DMS114 treated with DMSO at 0.1 percent for 48 hours (cell line): ENCODE measurements at regions not wholly inside any gene's neighbourhood (a gene's known extent, or its start where the extent isn't known, plus 50 kb on each side); places are given as distances from the start of the nearest gene placed in this dataset.
"Not testable (repeated sequence)": the region's sequence is repeated elsewhere in the genome, so short reads cannot be mapped to it uniquely, and the experiment has no call there.

Source experiments
- DNase-seq: peaks from one replicate; lab custom pipeline; 2025; ENCODE audit not compliant: unreplicated experiment; lab: John Stamatoyannopoulos, UW

DNA sequence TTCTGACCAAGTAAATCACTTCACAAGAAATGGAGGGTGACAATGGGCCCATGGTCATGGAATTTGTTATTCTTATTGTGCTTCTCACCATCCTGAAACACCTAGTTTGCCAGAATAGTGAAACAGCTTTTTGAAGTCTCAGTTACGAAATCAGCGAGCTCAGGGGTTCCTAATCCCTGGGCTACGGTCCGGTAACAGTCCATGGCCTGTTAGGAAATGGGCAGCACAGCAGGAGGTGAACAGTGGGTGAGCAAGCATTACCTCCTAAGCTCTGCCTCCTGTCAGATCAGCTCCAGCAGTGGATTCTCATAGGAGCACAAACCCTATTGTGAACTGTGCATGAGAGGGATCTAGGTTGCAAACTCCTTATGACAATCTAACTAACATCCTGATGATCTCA lies 1356.3 kb downstream of the KCNT2 start:
- DNase-seq: no peak

DNA sequence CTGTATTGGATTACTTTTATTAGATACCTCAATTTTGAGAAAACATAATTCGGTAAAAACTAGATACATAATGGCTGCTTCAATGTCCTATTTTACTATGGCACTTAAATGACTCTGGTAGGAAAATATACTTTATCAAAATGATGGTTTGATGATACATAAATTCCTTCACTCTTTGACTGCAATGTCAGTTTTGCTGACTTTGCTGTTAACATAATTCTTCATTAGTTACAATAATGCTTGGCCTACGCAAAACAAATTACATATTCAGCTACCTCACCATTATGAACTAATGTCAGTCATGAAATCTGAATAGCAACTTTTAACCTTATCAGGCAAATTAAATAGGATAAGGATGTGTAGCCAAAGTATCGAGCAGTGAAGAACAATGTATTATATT lies 1364.7 kb downstream of the KCNT2 start:
- no peak for DNase-seq

DNA sequence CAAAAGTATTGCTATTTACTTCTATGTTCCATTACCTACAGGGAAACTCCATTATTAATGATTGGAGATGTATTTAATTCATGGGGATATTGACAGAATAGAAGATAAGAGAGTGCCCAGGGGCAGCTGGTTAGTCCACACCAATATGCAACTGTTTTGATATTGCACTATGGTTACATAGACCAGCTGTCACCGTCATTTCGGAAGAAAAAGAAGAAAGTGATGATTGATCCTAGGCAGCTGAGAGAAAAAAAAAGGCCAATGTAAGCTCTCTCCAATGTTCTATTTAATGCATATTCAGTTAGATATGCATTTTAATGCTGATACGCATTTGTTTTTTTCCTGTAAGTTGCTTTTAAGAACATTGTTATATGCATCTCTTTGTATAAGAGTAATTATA lies 1367.2 kb downstream of the KCNT2 start:
- DNase-seq: no peak

DNA sequence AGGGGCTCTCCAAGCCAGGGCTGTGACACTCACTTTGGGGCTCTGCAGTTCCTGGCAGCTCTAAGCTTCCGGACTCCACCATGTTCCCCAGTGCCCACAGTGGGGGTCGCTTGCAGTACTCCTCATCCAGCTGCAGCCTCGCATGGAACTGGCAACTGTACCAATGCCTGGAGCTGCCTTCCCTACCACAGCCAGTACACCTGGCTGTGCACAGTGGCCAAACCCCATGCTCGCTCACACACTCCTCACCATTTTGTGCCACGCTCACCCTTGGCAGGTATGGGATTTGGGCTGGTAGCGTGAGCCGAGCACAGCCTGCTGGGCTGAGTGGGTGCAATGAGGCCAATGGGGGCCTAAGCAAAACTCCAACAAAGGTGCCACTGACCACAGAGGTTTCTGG lies 1369.9 kb downstream of the KCNT2 start:
- no peak for DNase-seq

DNA sequence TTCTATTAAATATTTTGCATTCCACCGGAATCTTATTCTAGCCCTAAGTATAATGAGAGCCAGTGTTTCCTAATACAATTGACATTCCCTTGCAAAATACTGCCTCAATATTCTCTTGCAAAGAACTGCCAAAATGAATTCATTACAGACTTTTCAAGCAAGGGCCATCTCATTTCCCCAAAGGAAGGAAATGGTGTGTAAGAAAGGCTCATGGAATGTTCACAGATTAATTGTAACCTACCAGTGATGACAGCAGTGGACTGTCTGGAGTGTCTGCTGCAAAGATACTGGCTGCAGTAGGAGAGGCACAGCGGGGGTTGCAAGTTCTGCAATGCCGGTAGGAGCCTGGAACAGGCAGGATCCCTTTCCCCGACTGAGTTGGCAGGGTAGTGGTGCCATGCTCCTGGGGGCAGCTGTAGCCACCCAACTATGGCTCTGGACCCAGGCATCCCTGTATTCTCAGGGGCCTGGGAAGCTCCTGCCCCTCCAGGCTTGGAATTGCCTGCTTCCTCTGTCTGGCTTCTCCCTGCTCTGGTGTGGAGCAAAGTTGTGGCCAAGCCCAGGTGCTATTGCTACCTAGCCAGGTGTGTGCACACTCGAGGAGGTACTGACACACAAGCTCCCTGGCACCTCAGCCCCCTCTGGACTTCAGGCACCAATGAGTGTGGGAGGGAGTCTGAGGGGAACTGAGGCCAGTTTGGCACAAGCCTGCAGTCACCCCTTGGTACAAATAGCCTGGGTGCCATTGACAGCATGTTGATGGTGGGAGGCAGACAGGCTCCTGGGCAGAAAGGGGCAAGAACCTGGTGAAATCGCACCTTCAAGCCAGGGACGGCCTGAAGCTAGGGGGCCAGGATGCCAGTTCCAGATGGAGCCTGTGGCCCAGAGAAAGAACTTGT lies 1371.0 kb downstream of the KCNT2 start:
- DNase-seq: no peak

DNA sequence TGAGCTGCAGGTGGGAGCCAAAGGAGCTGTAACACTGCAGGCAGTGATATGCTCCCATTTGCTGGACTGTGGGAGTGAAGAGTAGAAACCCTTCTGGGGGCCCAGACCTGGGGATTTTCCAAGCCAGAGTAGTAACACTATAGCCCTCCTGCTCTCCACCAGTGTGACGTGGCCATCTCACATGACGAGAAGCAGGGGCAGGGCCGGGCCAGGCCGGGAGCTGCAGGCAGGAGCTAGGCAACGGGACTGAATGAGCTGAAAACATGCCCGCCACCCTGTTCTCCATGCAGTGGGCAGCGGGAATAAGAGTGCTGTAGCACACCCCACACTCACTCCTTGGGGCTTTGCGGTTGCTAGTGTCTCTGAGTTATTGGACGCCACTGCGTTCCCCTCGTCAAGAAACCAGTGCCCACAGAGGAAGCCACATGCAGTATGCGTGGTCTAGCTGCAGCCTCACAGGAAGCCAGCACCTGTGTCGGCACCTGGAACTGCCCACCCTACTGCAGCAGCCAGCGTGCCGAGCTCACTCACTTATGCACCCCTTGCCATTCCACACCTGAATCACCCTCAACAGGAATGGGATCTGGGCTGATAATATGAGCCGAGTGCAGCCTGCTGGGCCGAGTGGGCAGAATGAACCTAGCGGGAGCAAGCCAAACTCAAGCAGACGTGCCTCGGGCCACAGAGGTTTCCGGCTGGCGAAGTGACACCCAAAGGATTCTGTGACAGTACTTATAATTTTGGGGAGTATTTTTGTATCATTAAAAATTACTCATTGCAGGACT lies 1389.6 kb downstream of the KCNT2 start:
- DNase-seq: no peak

DNA sequence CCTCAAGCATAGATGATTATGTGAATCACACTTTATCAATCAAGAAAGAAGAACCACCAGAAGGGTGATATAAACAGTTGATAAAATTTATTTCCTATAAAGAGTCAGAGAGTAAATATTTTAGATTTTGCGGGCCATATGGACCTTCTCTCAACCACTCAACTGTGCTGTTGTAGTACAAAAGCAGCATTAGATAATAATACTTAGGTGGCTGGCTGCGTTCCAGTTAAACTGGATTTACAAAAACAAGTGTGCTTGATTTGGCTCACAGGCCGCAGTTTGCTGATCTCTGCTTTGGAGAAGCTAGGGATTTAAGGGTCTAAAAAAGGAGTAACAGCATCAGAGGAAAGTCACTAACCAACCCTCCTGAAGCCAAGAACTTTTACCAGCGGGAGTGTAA lies 1406.0 kb downstream of the KCNT2 start:
- no peak for DNase-seq

DNA sequence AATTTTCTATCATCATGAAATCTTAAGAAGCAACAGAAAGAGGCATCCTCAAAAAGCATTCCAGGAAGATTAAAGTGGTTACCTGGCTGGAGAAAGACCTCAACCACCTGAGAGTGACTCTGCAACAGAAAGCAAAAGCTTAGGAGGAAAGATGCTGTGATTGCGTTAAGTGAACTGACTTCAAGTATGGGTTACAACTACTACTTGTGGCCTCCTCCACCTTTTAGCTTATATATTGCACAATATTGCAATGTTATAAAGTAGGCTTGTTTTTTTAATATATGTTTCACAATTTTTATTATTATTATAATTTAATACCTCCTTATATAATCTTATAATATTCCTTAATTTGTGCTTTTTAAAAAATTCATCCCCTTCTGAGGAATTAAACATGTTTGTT lies 1407.5 kb downstream of the KCNT2 start:
- no peak for DNase-seq

DNA sequence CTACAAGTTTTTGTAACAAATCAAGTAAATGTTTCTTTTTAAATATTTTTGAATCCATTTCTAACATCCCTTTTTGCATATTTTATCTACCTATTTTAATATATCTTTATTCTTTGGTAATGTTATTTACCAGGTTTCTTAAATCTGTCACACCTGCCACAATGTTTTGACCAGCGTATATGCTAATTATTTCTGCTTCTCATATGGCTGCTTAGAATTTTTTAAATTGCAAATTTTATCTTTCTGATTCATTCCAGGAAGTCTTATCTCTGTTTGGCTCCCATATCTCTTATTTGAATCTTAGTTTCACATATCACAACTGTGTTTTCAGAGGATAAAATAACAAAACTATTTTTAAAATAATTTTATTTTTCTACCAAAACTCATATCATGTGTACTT lies 1411.1 kb downstream of the KCNT2 start:
- no peak for DNase-seq

DNA sequence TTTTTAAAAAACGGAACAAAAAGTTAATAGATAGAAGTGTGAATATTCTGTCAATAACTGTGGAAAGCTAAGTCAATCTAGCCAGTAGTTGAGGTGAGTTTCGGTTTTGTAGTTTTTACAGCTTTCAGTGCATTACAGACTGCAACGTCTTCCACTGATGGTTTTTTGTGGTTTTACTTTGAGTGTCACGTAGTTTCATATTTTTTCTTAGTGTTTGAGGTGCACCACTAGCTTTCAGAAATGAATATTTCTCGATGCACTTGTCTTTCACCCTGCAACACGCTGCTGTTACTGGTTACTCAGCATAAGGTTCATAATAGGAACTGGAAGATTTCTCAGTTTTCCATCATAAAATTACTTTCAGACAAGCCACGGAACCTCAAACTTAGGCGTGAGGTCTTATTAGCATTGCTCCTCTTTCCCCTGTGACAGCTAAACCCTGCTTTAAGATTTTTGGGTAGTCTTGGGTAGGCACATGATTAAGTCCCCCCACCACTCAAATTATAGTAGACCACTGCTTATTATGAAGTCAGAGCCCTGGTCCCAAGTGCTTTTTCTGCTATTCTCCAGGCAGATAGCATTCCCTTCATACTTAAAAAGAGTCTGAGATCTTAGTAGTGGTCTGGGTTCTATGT lies 1412.7 kb downstream of the KCNT2 start:
- no peak for DNase-seq

DNA sequence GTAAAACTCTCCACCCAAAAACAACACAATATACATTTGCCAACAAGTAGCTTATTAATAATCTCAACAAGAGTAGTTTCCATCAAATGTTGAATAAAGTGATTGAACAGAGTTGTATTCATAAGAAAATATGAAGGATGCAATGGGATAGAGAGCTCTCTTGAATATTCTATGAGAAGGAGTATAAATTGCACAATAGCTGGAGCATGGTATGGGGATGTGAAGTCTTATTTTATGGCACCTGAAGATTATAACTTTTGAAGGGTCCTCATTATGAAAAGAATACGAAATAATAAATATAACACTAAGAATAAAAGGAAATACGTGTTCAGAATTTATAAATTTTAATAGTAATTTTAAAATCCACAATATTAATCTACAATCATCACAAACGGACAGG lies 1415.1 kb downstream of the KCNT2 start:
- no peak for DNase-seq

DNA sequence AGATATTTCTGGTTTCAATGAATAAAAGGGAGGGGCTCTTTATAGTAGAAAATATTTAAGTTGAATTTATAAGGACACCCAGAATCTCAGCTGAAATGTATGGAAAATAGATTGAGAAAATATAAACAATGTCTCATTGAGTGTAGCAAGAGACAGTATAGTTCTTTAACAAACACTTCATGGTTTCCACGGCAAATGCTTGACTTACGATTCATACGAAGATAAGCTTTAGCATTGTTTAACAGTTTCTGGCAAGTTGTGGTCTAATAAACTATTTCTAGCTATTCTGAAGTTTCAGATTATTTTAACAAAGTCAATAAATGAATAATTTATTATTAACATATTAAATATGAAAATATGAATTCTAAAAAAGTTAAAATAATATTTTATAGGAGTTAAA lies 1419.4 kb downstream of the KCNT2 start:
- no peak for DNase-seq

DNA sequence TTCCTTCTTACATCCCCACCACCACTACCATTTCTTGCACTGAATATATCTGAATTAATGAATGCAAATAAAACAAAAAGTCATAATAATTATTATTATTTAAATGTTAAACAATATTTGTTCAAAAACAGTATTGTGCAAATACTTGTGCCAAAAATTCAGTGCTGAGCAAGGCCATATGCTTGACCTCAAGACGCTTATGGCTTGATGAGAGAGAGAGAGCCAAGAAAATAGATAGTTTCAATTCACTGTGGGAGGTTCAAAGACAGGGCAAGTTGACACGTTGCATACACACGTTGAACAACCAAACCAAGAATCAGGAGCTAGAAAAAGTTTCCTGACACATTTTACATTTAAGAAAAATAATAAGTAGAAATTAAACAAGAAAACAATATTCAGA lies 1421.7 kb downstream of the KCNT2 start:
- DNase-seq: no peak

DNA sequence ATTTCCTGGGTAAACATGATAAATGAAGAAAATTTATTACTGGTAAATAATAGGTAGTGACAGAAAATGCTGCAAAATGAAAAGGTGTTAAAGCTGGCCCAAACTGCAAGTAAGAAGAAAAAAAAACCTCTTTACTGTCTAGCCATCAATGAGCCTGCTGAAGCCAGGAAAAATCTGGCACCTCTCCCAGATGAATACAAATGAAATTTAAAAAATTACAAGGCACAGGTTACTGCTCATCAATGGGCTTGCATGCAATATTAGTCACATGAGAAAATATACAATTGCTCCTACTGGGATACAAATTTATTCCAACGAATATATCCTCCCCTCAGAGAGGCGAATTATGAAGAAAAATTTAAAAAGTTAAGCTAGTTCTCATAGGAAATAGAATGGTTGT lies 1422.5 kb downstream of the KCNT2 start:
- no peak for DNase-seq

DNA sequence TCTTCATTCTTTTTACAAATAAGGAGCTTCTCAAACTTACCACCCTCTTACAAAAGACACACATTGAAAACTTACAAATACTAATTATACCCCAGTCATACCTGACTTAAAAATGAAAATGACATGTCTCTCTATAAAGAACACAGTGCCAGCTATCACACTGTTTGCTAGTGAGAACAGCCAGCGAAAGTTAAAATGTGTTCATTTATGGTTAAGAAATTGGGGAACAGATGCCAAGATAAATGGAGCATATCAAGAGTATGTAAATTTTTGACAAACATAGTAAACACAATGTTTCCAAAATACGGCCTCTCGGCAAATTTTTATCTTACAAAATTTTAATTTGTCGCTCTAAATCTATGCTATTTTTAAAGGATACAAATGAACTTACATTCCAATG lies 1422.9 kb downstream of the KCNT2 start:
- DNase-seq: no peak

DNA sequence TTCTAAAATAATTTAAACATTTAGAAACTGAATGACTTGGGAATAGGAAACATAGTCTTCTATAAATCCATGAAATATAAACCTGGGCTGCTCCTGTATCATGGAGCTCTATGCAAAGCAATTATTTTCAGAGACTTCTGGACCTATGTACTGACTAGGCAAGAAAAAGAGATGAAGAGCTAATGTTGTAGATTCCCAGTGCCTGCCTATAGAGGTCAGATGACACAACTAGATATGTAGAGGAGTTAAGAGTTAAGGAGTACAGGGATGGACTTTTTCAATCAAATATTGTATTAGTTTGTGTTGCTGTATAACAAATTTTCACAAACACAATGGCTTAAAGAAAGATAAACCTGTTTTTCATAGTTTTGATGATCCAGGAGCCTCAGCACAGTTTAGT lies 1434.5 kb downstream of the KCNT2 start:
- no peak for DNase-seq

DNA sequence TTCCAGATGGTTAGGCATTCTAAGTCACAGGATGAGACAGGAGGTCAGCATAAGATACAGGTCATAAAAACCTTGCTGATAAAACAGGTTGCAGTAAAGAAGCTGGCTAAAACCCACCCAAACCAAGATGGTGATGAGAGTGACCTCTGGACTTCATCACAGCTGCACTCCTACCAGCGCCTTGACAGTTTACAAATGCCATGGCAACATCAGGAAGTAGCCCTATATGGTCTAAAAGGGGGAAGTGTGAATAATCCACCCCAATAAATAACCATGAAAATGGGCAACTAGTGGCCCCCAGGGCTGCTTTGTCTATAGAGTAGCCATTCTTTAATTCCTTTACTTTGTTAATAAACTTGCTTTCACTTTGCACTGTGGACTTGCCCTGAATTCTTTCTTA lies 1448.4 kb downstream of the KCNT2 start:
- not testable (repeated sequence) for DNase-seq

DNA sequence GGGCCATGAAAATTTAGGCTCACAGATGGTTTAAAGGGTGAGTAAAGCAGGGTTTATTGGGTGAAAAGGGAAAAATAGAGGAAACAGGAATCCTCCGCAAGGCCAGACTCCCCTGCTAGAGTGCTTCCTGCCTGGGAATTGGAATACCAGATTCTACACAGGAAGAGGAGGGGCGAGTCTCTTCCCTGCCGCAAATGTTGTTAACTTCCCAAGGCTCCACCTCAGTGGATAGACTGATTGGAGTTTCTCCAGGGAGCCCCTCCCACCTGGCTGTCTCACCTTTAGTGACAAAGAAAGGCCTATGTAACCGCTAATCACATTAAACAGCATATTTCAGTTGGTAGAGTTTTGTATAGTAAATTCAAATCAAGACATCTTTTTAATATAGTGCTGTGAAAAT lies 1450.1 kb downstream of the KCNT2 start:
- DNase-seq: no peak

DNA sequence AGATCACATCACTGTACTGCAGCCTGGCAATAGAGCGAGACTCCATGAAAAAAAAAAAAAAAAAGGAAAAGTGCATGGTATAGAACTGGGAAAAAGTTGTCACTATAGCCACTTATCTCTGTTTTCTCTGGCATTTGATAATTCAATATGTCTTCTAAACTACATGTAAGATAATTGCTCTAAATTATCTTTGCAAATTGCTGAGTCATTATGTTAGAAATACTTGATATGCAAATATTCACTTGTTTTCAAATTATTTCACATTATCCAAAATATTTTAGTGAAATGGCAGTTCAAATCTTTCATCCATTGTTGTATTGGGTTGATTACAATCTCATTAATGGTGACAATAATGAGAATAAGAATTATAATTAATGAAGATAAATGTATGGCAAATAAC lies 1455.1 kb downstream of the KCNT2 start:
- no peak for DNase-seq

DNA sequence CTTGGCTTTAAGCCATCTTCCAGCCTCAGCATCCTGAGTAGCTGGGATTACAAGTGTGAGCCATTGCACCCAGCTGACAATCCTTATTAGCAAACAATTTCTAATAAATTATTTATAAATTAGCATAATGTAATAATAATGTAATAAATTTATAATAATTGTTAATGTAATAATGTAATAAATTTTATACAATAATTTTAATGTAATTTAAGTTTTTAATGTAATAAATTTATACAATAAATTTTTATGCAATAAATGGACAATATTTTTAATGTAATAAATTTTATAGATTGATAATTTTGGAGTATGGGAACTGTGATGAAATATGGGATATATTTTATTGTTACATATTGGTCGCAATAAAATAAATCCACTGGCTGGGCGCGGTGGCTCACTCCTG lies 1457.5 kb downstream of the KCNT2 start:
- DNase-seq: no peak

DNA sequence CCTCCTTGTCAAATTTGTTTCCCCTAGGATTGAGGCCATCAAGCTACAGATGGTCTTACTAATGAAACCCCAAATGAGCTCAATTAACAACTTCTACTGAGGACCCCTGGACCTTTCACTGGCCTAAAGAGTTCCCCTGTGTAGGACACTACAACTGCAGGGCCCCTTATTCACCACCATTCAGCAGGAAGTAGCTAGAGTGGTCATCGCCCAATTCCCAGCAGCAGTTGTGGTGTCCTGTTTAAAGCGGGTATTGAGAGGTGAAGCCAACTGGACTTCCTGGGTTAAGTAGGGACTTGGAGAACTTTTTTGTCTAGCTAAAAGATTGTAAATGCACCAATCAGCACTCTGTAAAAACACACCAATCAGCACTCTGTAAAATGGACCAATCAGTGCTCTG lies 1466.9 kb downstream of the KCNT2 start:
- no peak for DNase-seq

DNA sequence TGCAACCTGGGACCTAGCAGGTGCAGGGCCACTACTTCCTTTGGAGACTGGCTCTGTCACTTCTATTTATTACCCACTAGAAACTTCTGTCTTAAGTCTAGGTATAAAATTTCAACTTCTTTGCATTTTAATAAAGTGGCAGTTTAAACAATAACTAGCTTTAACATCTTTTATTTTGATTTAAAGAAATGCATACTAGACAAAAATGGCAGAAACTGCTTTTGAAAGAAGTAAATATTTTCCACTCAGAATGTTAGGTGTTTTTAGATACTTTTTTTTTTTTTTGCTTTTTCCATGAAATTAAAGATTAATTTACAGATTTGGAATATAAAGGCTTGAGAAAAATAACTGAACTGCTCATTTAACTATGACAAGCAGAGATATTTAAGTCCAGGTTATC lies 1477.6 kb downstream of the KCNT2 start:
- DNase-seq: no peak
